ENCODE measurements at regions not wholly inside any gene's neighbourhood (a gene's known extent, or its start where the extent isn't known, plus 50 kb on each side); places are given as distances from the start of the nearest gene placed in this dataset.

DNA sequence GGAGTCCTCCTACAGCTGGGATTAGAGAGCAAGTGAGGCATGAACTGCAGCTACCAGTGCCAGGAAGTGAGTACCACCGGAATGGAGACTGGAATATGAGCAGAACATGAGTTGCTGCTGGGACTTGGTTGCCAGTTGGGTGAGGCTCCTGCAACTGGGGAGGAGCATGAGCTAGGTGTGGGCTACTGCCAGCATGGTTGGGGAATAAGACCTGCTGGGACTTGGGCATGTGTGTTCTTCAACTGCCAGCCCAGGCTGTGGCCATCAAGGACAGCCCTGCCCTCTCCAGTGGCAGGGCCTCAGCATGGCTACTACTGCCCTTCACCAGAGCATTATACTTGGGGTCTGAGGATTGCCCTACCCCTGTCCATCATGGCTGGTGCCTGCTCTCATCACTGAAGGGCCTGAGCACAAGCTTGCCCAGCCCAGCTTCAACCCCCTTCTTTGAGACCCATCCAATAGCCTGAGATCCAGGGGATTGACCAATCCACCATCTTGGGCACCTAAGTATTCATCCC, 665.0 kb downstream of the ELAVL2 start:
- TF ChIP-seq, protein P1, sequence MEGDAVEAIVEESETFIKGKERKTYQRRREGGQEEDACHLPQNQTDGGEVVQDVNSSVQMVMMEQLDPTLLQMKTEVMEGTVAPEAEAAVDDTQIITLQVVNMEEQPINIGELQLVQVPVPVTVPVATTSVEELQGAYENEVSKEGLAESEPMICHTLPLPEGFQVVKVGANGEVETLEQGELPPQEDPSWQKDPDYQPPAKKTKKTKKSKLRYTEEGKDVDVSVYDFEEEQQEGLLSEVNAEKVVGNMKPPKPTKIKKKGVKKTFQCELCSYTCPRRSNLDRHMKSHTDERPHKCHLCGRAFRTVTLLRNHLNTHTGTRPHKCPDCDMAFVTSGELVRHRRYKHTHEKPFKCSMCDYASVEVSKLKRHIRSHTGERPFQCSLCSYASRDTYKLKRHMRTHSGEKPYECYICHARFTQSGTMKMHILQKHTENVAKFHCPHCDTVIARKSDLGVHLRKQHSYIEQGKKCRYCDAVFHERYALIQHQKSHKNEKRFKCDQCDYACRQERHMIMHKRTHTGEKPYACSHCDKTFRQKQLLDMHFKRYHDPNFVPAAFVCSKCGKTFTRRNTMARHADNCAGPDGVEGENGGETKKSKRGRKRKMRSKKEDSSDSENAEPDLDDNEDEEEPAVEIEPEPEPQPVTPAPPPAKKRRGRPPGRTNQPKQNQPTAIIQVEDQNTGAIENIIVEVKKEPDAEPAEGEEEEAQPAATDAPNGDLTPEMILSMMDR (IDR thresholded peaks at IDR 0.05; ENCODE audit: low read depth, low read length): no peak
- TF ChIP-seq MYC (IDR thresholded peaks at IDR 0.05; ENCODE audit: low read depth, low read length): no peak
